Stimulated activated naive CD8-positive, alpha-beta T cell treated with anti-CD3 and anti-CD28 coated beads, Interleukin-15, amount 100 ng/mL, for 72 hours (primary cell): ENCODE measurements at regions not wholly inside any gene's neighbourhood (a gene's known extent, or its start where the extent isn't known, plus 50 kb on each side); places are given as distances from the start of the nearest gene placed in this dataset.

Experiments used
- ATAC-seq: fragments of 150-1000 bp; cut with Tn5 transposase; 2 replicates; pipeline ENCODE4 v1.10.0; 2021; ENCODE audit warnings: mild to moderate bottlenecking, moderate library complexity
- DNase-seq, 2 donors: peaks; one replicate each; pipeline ENCODE4 v3.0.0; 2021 to 2022
- H3K27ac Mint-ChIP-seq, 2 donors: one replicate each; pipeline ENCODE4 v1.8.0; 2022; ENCODE audit warnings: mild to moderate bottlenecking in 2 of 2, mixed read lengths in 2 of 2, moderate library complexity in 2 of 2
- H3K27me3 Mint-ChIP-seq: one replicate; pipeline ENCODE4 v1.8.0; 2022; ENCODE audit warnings: mixed read lengths
- H3K4me1 Mint-ChIP-seq: one replicate; pipeline ENCODE4 v1.8.0; 2022; ENCODE audit warnings: mild to moderate bottlenecking, mixed read lengths
- H3K4me3 Mint-ChIP-seq, 2 donors: one replicate each; pipeline ENCODE4 v1.8.0; 2022; ENCODE audit warnings: mild to moderate bottlenecking in 2 of 2, mixed read lengths in 2 of 2, moderate library complexity in 1 of 2
- H3K9me3 Mint-ChIP-seq, 2 donors: one replicate each; pipeline ENCODE4 v1.8.0; 2022; ENCODE audit warnings: mixed read lengths in 2 of 2

DNA sequence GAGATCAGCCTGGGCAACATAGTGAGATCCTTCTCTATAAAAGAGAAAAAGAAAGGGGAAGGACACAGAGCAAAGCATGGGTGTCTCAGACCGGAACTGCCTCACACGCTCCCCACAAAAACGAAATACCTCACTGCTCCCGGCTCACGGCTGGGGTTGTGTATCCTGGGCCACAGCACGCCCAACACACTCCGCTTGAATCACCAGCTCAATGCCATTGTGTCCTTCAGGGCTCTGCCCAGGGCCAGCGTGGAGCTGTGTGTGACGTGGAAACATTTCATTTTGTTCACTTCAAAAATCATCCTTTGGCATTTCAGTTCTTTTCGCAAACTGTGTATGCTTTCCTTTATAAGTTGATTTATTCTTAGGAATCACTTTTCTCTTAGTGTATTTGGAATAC is 279.5 kb downstream of the IRX1 start:
- H3K4me3 Mint-ChIP-seq: no peak overlapping the region
- ATAC-seq (no peak), DNase-seq (no peak)
- peaks cover 4 to 9% of the 10 kb centered on the region in 2 donors for H3K9me3 Mint-ChIP-seq
- H3K27me3 Mint-ChIP-seq: no peaks in the 10 kb centered on the region
- H3K4me1 Mint-ChIP-seq: no peaks in the 10 kb centered on the region
- no peak overlapping the region for H3K27ac Mint-ChIP-seq

- no peak overlapping the region for H3K4me3 Mint-ChIP-seq
- DNase-seq (no peak), ATAC-seq (no peak)
- no peak overlapping the region for H3K27ac Mint-ChIP-seq
- H3K9me3 Mint-ChIP-seq: peaks cover 0 to 4% of the 10 kb centered on the region in 2 donors
- H3K4me1 Mint-ChIP-seq: no peaks in the 10 kb centered on the region
- no peaks in the 10 kb centered on the region for H3K27me3 Mint-ChIP-seq
Observed at GRCh38 chr5:3878267-3878666, 282.6 kb downstream of the IRX1 start.

- ATAC-seq (no peak), DNase-seq (no peak)
- no peaks in the 10 kb centered on the region for H3K9me3 Mint-ChIP-seq
- no peak overlapping the region for H3K4me3 Mint-ChIP-seq
- H3K4me1 Mint-ChIP-seq: peaks cover 5% of the 10 kb centered on the region
- no peaks in the 10 kb centered on the region for H3K27me3 Mint-ChIP-seq
- no peak overlapping the region for H3K27ac Mint-ChIP-seq
Observed at GRCh38 chr5:3883040-3883439, 287.4 kb downstream of the IRX1 start.

DNA sequence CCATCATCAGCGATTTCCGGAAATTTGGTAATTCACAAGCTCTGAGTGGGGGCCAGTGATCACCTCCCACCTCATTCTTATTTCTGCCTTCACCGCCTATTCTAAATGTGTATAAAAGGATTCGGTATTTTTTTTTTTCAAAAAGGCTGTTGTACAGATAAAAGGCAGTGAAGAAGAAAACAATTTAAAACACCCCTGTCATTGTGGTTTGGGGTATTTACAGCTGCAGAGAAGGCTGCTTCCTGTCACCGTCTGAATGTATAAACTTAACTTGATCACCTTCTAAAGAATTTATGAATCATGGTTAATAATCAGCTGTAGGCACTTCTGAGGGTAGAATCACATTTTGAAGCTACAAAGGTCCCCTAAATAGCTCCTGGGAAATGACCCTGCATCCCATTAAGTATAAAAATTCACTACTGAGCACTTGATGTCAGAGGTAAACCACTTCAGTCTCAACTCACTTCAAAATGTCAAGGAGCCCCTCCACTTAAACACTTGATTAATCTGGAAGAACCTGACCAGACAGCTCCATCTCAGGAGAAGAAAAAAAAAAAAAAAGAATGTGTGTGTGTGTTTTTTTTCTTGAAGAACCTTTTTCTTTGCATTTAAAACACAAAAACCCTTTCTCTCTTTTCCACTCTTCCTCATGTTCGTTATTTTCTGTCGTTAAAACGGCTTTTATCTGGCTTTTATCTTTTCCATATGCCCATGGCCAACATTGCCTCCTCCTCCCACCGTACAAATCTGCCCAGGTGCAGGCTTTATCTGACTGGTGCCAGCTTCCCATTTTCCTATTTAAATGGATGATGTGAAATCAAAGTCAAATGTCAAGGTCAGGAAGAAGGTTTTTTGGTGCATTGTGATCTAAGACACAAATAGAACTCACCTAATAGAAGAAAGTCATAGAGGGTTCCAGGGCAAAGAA is 291.2 kb downstream of the IRX1 start:
- peak overlapping the region in 1 of 2 donors; percentile 25 for H3K4me3 Mint-ChIP-seq
- no peak for DNase-seq
- peak; percentile 27 for ATAC-seq

GRCh38 chr5:3888310-3888709 is 292.7 kb downstream of the IRX1 start:
- Mint-ChIP-seq H3K9me3 (peaks cover 0 to 6% of the 10 kb centered on the region in 2 donors), H3K27ac (no peak overlapping the region), H3K27me3 (no peaks in the 10 kb centered on the region), H3K4me3 (no peak overlapping the region), H3K4me1 (peaks cover 5% of the 10 kb centered on the region)
- ATAC-seq: no peak
- no peak for DNase-seq

More for the DNA sequence above, 291.2 kb downstream of the IRX1 start:
- H3K27ac Mint-ChIP-seq: peak overlapping the region in 1 of 2 donors; percentile 30
- no peaks in the 10 kb centered on the region for H3K27me3 Mint-ChIP-seq
- peaks cover 5% of the 10 kb centered on the region for H3K4me1 Mint-ChIP-seq
- peaks cover 0 to 2% of the 10 kb centered on the region in 2 donors for H3K9me3 Mint-ChIP-seq

DNA sequence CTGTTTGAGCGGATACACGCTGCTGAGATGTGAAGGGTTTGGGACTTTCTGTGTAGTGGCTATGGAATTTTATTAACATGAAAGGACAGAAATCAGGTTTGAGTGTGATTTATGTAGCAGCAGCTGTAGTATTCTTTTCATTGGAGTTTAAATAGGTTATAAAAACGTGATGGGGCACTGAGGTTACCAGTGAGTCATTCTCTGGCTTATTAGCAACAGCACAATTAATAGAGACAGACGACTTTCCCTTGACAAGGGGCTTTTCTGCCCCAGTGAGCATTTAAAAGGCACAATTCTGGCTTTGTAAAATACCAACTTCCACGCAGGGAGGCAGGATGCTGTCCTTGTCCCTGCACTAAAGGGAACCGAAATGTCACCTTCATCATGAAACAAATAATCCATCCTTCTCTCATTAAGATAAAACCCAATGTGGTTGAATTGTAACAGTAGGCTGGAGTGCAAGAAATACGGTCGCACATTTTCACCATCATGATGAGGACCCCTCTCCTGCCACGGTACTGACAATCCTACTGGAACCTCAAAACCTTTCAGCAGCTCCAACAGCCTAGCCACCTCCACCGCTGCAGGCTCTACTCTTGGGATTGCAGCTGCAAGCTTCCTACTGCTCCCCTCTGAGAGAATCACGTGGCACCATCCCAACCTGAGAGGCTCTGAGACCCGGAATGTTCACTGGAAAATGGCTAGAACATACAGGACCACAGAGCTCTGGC is 293.9 kb downstream of the IRX1 start:
- H3K9me3 Mint-ChIP-seq: peaks cover 0 to 6% of the 10 kb centered on the region in 2 donors
- no peak for ATAC-seq
- H3K4me1 Mint-ChIP-seq: peaks cover 5% of the 10 kb centered on the region
- no peaks in the 10 kb centered on the region for H3K27me3 Mint-ChIP-seq
- no peak overlapping the region for H3K4me3 Mint-ChIP-seq
- no peak for DNase-seq
- no peak overlapping the region for H3K27ac Mint-ChIP-seq

GRCh38 chr5:3891113-3891512 is 295.5 kb downstream of the IRX1 start:
- ATAC-seq (no peak), DNase-seq (no peak)
- Mint-ChIP-seq H3K27me3 (no peaks in the 10 kb centered on the region), H3K4me3 (no peak overlapping the region), H3K9me3 (peaks cover 0 to 6% of the 10 kb centered on the region in 2 donors), H3K4me1 (peaks cover 5% of the 10 kb centered on the region), H3K27ac (no peak overlapping the region)

GRCh38 chr5:3893527-3893926 is 297.9 kb downstream of the IRX1 start:
- no peak for DNase-seq
- H3K4me1 Mint-ChIP-seq: no peaks in the 10 kb centered on the region
- H3K9me3 Mint-ChIP-seq: peaks cover 4 to 20% of the 10 kb centered on the region in 2 donors
- H3K27me3 Mint-ChIP-seq: no peaks in the 10 kb centered on the region
- H3K4me3 Mint-ChIP-seq: no peak overlapping the region
- no peak overlapping the region for H3K27ac Mint-ChIP-seq
- no peak for ATAC-seq

DNA sequence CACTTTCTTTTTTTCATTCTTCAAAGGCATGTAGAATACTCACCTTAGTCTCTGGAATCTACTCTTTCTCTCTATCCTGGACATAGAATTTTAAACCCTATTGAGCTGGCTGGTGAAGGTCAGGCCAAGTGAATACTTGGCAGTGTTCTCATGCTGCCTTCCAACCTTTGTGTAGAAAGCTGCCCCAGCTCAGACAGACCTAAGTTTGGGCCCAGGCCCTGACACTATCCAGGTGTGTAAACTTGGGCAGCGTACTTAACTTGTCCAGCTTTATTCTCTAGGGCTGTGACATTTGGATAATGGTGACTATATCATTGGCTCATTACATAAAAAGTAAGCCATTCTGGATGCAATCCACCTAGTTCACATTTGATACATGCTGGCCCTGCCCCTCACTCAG is 298.3 kb downstream of the IRX1 start:
- no peak for DNase-seq
- Mint-ChIP-seq H3K4me1 (no peaks in the 10 kb centered on the region), H3K27me3 (no peaks in the 10 kb centered on the region), H3K4me3 (no peak overlapping the region), H3K9me3 (peaks cover 4 to 20% of the 10 kb centered on the region in 2 donors), H3K27ac (no peak overlapping the region)
- ATAC-seq: no peak

- ATAC-seq (no peak), DNase-seq (no peak)
- no peaks in the 10 kb centered on the region for H3K4me1 Mint-ChIP-seq
- peaks cover 4 to 20% of the 10 kb centered on the region in 2 donors for H3K9me3 Mint-ChIP-seq
- H3K4me3 Mint-ChIP-seq: no peak overlapping the region
- no peak overlapping the region for H3K27ac Mint-ChIP-seq
- H3K27me3 Mint-ChIP-seq: no peaks in the 10 kb centered on the region
Observed at GRCh38 chr5:3896098-3896497, 300.5 kb downstream of the IRX1 start.

DNA sequence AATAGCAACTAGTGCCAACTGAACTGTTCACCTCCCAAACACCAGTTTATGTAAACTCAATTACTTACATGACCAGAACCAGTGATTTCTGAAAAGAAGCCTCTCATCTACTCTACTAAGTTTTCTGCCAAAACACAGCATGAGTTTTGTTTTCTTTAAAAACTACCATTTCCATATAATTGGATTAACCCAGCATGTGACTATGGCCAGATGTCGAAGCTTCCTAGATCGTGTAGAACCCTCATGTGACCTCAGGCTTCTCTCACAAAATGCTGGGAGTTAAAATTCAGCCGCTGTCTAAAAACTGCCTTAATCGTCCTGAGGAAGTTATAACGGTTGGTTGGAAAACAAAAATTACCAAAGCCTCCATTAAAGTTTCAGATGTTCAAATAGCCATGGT is 303.5 kb downstream of the IRX1 start:
- no peak for DNase-seq
- Mint-ChIP-seq H3K27ac (no peak overlapping the region), H3K4me3 (no peak overlapping the region), H3K9me3 (peaks cover 4 to 14% of the 10 kb centered on the region in 2 donors), H3K27me3 (no peaks in the 10 kb centered on the region), H3K4me1 (no peaks in the 10 kb centered on the region)
- no peak for ATAC-seq

DNA sequence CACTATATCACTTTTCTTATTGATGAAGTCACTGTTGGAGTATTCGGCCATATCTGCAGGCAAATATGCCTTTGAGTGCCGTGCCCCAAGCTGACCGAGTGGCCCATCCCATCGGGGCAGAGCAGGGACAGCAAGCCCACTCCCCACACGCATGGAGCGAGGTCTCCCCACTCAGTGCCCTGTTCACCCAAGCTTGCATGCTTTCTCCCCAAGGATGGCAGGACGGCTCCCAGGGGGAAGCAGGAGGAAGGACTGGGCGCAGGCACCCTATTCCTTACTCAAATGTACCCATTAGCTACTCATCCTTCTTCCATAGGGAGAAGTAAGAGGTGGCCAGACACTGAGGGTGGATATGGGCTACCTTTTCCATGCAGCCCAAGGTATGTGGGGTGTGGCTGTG is 309.0 kb downstream of the IRX1 start:
- no peak for ATAC-seq
- H3K27ac Mint-ChIP-seq: no peak overlapping the region

DNA sequence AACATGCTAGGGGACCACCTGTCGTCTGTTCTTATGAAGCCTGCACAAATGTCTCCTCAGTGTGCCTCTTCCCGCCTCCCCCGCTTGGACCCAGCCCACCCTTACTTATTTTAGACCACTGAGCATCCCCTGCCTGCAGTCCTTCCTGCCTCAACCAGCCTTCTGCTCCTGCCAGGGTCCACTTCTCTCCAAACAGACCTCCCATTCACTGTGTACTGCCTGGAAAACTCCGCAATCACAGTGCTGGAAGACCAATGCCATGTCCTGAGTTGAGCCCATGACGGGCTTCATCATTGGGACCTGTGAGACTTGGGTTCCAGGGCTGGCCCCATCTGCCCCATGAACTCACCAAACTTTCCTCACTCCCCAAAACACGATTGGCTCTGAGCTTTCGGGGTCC is 309.4 kb downstream of the IRX1 start:
- H3K4me3 Mint-ChIP-seq: no peak overlapping the region
- peaks cover 8% of the 10 kb centered on the region for H3K27me3 Mint-ChIP-seq

More for the DNA sequence above, 309.0 kb downstream of the IRX1 start:
- H3K4me1 Mint-ChIP-seq: no peaks in the 10 kb centered on the region
- peaks cover 5 to 20% of the 10 kb centered on the region in 2 donors for H3K9me3 Mint-ChIP-seq
- peaks cover 8% of the 10 kb centered on the region for H3K27me3 Mint-ChIP-seq
- DNase-seq: no peak
- H3K4me3 Mint-ChIP-seq: no peak overlapping the region

DNA sequence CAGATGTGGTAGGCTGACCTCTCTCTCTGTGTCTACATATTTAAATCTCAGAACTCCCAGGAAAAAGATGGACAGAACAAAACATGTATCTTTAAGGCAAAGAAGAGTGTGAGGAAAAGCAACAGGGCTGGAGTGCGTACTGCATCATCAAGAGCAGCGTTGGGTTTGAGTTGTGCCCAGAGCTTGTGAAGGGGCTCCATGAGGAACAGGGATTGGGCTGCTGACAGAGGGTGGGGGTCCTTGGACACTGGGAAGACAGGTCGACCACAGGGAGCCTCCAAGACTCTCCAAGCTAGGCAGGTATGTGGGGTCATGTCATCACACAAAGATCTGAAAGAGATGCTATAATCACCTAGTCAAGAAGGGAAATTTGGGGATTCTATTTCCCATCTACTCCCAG is 309.9 kb downstream of the IRX1 start:
- H3K9me3 Mint-ChIP-seq: peaks cover 5 to 23% of the 10 kb centered on the region in 2 donors
- ATAC-seq (no peak), DNase-seq (no peak)
- H3K4me3 Mint-ChIP-seq: no peak overlapping the region
- H3K27me3 Mint-ChIP-seq: peaks cover 8% of the 10 kb centered on the region
- H3K27ac Mint-ChIP-seq: no peak overlapping the region
- no peaks in the 10 kb centered on the region for H3K4me1 Mint-ChIP-seq

More for the DNA sequence above, 309.4 kb downstream of the IRX1 start:
- DNase-seq: no peak
- no peak for ATAC-seq
- Mint-ChIP-seq H3K27ac (peak overlapping the region in 1 of 2 donors; percentile 35), H3K4me1 (no peaks in the 10 kb centered on the region), H3K9me3 (peaks cover 5 to 23% of the 10 kb centered on the region in 2 donors)

- no peak for ATAC-seq
Observed at GRCh38 chr5:3911111-3911510, 315.5 kb downstream of the IRX1 start.

DNA sequence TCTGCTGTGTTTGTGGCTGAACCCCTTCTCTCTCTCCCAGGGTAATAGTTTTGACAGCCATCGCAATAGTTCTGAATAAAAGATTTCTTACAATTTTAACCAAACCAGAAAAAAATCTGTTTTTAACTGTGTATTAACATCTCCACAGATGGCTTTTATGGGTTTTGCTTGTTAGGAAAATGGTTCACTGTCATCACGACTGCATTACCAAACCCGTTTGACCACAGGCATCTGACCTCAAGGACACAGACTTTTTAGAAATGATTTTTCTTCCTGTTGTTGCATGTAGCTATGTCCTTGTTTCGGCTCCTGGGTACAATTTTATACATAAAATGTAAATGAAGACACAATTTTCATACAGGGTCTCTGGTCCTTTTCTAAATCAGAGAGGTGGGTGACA is 316.1 kb downstream of the IRX1 start:
- H3K4me3 Mint-ChIP-seq: no peak overlapping the region
- peaks cover 5 to 16% of the 10 kb centered on the region in 2 donors for H3K9me3 Mint-ChIP-seq
- no peaks in the 10 kb centered on the region for H3K4me1 Mint-ChIP-seq
- DNase-seq: no peak
- H3K27me3 Mint-ChIP-seq: peaks cover 8% of the 10 kb centered on the region
- no peak for ATAC-seq
- no peak overlapping the region for H3K27ac Mint-ChIP-seq

More at GRCh38 chr5:3911111-3911510, 315.5 kb downstream of the IRX1 start:
- Mint-ChIP-seq H3K27me3 (peaks cover 8% of the 10 kb centered on the region), H3K4me3 (no peak overlapping the region), H3K27ac (no peak overlapping the region), H3K4me1 (no peaks in the 10 kb centered on the region), H3K9me3 (peaks cover 5 to 16% of the 10 kb centered on the region in 2 donors)
- no peak for DNase-seq
